GM23338 (cell line): ENCODE measurements at regions not wholly inside any gene's neighbourhood (a gene's known extent, or its start where the extent isn't known, plus 50 kb on each side); places are given as distances from the start of the nearest gene placed in this dataset.
"Not testable (repeated sequence)": the region's sequence is repeated elsewhere in the genome, so short reads cannot be mapped to it uniquely, and the experiment has no call there.

Experiments
- ATAC-seq: fragments of 200-7000 bp; cut with Tn5 transposase; 3 replicates; pipeline ENCODE4 v1.9.1; 2020
- DNase-seq: peaks from one replicate; pipeline ENCODE4 v3.0.0-alpha.2; 2015; ENCODE audit warnings: low spot score
- H2AFZ ChIP-seq: fragments of 200-600 bp; sonication (generic); 2 replicates; pipeline ENCODE4 v1.8.0; 2016; ENCODE audit warnings: antibody characterized with exemption, mild to moderate bottlenecking, moderate library complexity
- H3F3A ChIP-seq: fragments of 200-600 bp; sonication (generic); replicated peaks from 2 replicates; pipeline ENCODE4 v1.8.0; 2017; ENCODE audit warnings: antibody characterized with exemption, mixed run types, low read depth
- H3K27ac ChIP-seq: fragments of 200-600 bp; sonication (generic); 2 replicates; pipeline ENCODE4 v1.6.1; 2016; ENCODE audit warnings: low read depth
- H3K27me3 ChIP-seq: fragments of 200-600 bp; sonication (generic); 2 replicates; pipeline ENCODE4 v1.8.0; 2016; ENCODE audit warnings: mild to moderate bottlenecking, mixed run types, moderate library complexity; ENCODE audit not compliant: insufficient read depth
- H3K36me3 ChIP-seq: fragments of 200-600 bp; sonication (generic); 2 replicates; pipeline ENCODE4 v1.8.0; 2016; ENCODE audit warnings: mild to moderate bottlenecking; ENCODE audit not compliant: insufficient read depth
- H3K4me1 ChIP-seq: fragments of 200-600 bp; sonication (generic); 2 replicates; pipeline ENCODE4 v1.8.0; 2016; ENCODE audit warnings: mild to moderate bottlenecking, moderate library complexity; ENCODE audit not compliant: insufficient read depth
- H3K4me2 ChIP-seq: fragments of 200-600 bp; sonication (generic); 2 replicates; pipeline ENCODE4 v1.7.1; 2017; ENCODE audit warnings: mixed run types
- H3K4me3 ChIP-seq: fragments of 200-600 bp; sonication (generic); 2 replicates; pipeline ENCODE4 v1.6.1; 2016; ENCODE audit warnings: mixed run types
- H3K79me2 ChIP-seq: fragments of 200-600 bp; sonication (generic); replicated peaks from 2 replicates; pipeline ENCODE4 v1.8.0; 2017; ENCODE audit warnings: mild to moderate bottlenecking; ENCODE audit not compliant: insufficient read depth
- H3K9me2 ChIP-seq: fragments of 200-600 bp; sonication (generic); 2 replicates; pipeline ENCODE4 v1.8.0; 2017; ENCODE audit not compliant: insufficient read depth
- H4K20me1 ChIP-seq: fragments of 200-600 bp; sonication (generic); replicated peaks from 2 replicates; pipeline ENCODE4 v1.8.0; 2017; ENCODE audit warnings: mild to moderate bottlenecking; ENCODE audit not compliant: insufficient read depth
- H3K27ac Mint-ChIP-seq: 2 replicates; pipeline ENCODE4 v1.8.0; 2020; ENCODE audit warnings: inconsistent platforms, mild to moderate bottlenecking, moderate library complexity, mixed read lengths
- H3K27me3 Mint-ChIP-seq: 3 replicates; pipeline ENCODE4 v1.8.0; 2022; ENCODE audit warnings: low read depth, mild to moderate bottlenecking, moderate library complexity, mixed read lengths, inconsistent platforms; ENCODE audit not compliant: insufficient read depth, poor library complexity
- H3K36me3 Mint-ChIP-seq: 3 replicates; pipeline ENCODE4 v1.8.0; 2021; ENCODE audit warnings: low read depth, mild to moderate bottlenecking, inconsistent platforms, moderate library complexity, mixed read lengths
- H3K4me1 Mint-ChIP-seq: 3 replicates; pipeline ENCODE4 v1.8.0; 2020; ENCODE audit warnings: mild to moderate bottlenecking, inconsistent platforms, mixed read lengths
- H3K4me3 Mint-ChIP-seq: 3 replicates; pipeline ENCODE4 v1.8.0; 2021; ENCODE audit warnings: moderate library complexity, mild to moderate bottlenecking, inconsistent platforms, mixed read lengths
- H3K9me3 Mint-ChIP-seq: 3 replicates; pipeline ENCODE4 v1.8.0; 2020; ENCODE audit warnings: moderate library complexity, mild to moderate bottlenecking, inconsistent platforms, mixed read lengths
- CTCF ChIP-seq, 2 experiments: fragments of 200-600 bp in 1 of 2; sonication (generic) in 1 of 2; conservative IDR thresholded peaks; 2 replicates each; pipeline versions ENCODE4 v1.5.1 to v1.6.1; 2016 to 2017; ENCODE audit warnings: antibody characterized with exemption in 2 of 2, low read depth in 2 of 2, mild to moderate bottlenecking in 2 of 2, moderate library complexity in 1 of 2
- EZH2 ChIP-seq: fragments of 200-600 bp; sonication (generic); IDR thresholded peaks from one replicate; pipeline ENCODE4 v1.8.0; 2017; ENCODE audit warnings: antibody characterized with exemption, mild to moderate bottlenecking, low read depth; ENCODE audit not compliant: unreplicated experiment
- EZH2phosphoT487 ChIP-seq: fragments of 200-600 bp; sonication (generic); IDR thresholded peaks from one replicate; pipeline ENCODE4 v1.8.1; 2018; ENCODE audit warnings: antibody characterized with exemption; ENCODE audit not compliant: unreplicated experiment
- JUNB ChIP-seq: IDR thresholded peaks from one replicate; pipeline ENCODE4 v1.6.1; 2016; ENCODE audit warnings: antibody characterized with exemption; ENCODE audit not compliant: unreplicated experiment
- REST ChIP-seq: IDR thresholded peaks from one replicate; pipeline ENCODE4 v1.6.1; 2018; ENCODE audit warnings: antibody characterized with exemption; ENCODE audit not compliant: unreplicated experiment
- STAT1 ChIP-seq: IDR thresholded peaks from one replicate; pipeline ENCODE4 v1.6.1; 2016; ENCODE audit warnings: antibody characterized with exemption; ENCODE audit not compliant: unreplicated experiment
- ZNF114 ChIP-seq: fragments of 250-450 bp; sonication (Bioruptor Pico); IDR thresholded peaks from 2 replicates; pipeline ENCODE4 v1.5.0; 2020; ENCODE audit warnings: mild to moderate bottlenecking, moderate library complexity
- ZNF331 ChIP-seq: fragments of 250-450 bp; sonication (Bioruptor Pico); IDR thresholded peaks from 2 replicates; pipeline ENCODE4 v1.5.0; 2020; ENCODE audit warnings: low read depth, mild to moderate bottlenecking, moderate library complexity

- Histone ChIP-seq H2AFZ (no peak overlapping the region), H3K9me2 (no peaks in the 10 kb centered on the region), H3K27ac (no peak overlapping the region), H3K4me2 (no peak overlapping the region), H3K27me3 (no peaks in the 10 kb centered on the region), H3K36me3 (no peaks in the 10 kb centered on the region), H4K20me1 (no peaks in the 10 kb centered on the region), H3F3A (no peaks in the 10 kb centered on the region), H3K79me2 (no peaks in the 10 kb centered on the region), H3K4me3 (no peak overlapping the region), H3K4me1 (no peaks in the 10 kb centered on the region)
- peaks cover 7% of the 10 kb centered on the region for H3K27me3 Mint-ChIP-seq
- H3K9me3 Mint-ChIP-seq: peaks cover 55% of the 10 kb centered on the region
- TF ChIP-seq ZNF331 (CRISPR knock-in tag): no peak
- TF ChIP-seq CTCF (conservative IDR thresholded peaks at IDR 0.05; ENCODE audit: low read depth in 2 of 2): no peak
- TF ChIP-seq REST: no peak
- TF ChIP-seq EZH2: no peak
- no peak for TF ChIP-seq EZH2phosphoT487
- TF ChIP-seq JUNB: no peak
- no peak for TF ChIP-seq ZNF114 (CRISPR knock-in tag)
- TF ChIP-seq STAT1: no peak
- no peak for DNase-seq
- no peaks in the 10 kb centered on the region for H3K4me1 Mint-ChIP-seq
- peaks cover 7% of the 10 kb centered on the region; the same call in 1 of the 3 replicates for H3K36me3 Mint-ChIP-seq
- no peak overlapping the region for H3K4me3 Mint-ChIP-seq
- H3K27ac Mint-ChIP-seq: no peak overlapping the region
- no peak for ATAC-seq
Measured at GRCh38 chr2:87403893-87404175, 344.1 kb upstream of the PLGLB2 start.

- not testable (repeated sequence) for DNase-seq, H3K9me2 ChIP-seq, H3K27me3 Mint-ChIP-seq, H3K4me1 Mint-ChIP-seq, H3K4me3 ChIP-seq, H3K27ac ChIP-seq, H3K36me3 ChIP-seq, H3K36me3 Mint-ChIP-seq, H3K4me2 ChIP-seq, H3K27me3 ChIP-seq, H4K20me1 ChIP-seq, ATAC-seq, H2AFZ ChIP-seq, H3F3A ChIP-seq, H3K4me3 Mint-ChIP-seq, H3K27ac Mint-ChIP-seq, H3K79me2 ChIP-seq, H3K4me1 ChIP-seq
- H3K9me3 Mint-ChIP-seq: peaks cover 52% of the 10 kb centered on the region
Measured at GRCh38 chr2:87404411-87405255, 343.3 kb upstream of the PLGLB2 start.

- not testable (repeated sequence) for H3K4me3 ChIP-seq, H3K36me3 ChIP-seq, H4K20me1 ChIP-seq, ATAC-seq, H3K4me3 Mint-ChIP-seq, H3K4me1 Mint-ChIP-seq, H3K9me2 ChIP-seq, H3K27ac ChIP-seq, H3K27ac Mint-ChIP-seq, H3K4me2 ChIP-seq, H2AFZ ChIP-seq, H3F3A ChIP-seq, H3K27me3 Mint-ChIP-seq, DNase-seq, H3K27me3 ChIP-seq, H3K79me2 ChIP-seq, H3K36me3 Mint-ChIP-seq, H3K4me1 ChIP-seq
- H3K9me3 Mint-ChIP-seq: peaks cover 44% of the 10 kb centered on the region
Measured at GRCh38 chr2:87405531-87406216, 342.2 kb upstream of the PLGLB2 start.

- not testable (repeated sequence) for ATAC-seq
Measured at GRCh38 chr2:87406406-87407175, 341.3 kb upstream of the PLGLB2 start.

More at GRCh38 chr2:87406406-87407175, 341.3 kb upstream of the PLGLB2 start:
- not testable (repeated sequence) for H3K4me3 Mint-ChIP-seq, H3K9me2 ChIP-seq, H3K4me1 Mint-ChIP-seq, H3K27me3 Mint-ChIP-seq, H4K20me1 ChIP-seq, H3K4me3 ChIP-seq, H3K36me3 ChIP-seq, H2AFZ ChIP-seq, H3F3A ChIP-seq, H3K36me3 Mint-ChIP-seq, H3K79me2 ChIP-seq, H3K4me2 ChIP-seq, H3K27ac ChIP-seq, H3K27ac Mint-ChIP-seq, H3K4me1 ChIP-seq, H3K27me3 ChIP-seq
- peaks cover 35% of the 10 kb centered on the region for H3K9me3 Mint-ChIP-seq
- DNase-seq: peak; percentile 0
